ENCODE measurements at regions not wholly inside any gene's neighbourhood (a gene's known extent, or its start where the extent isn't known, plus 50 kb on each side); places are given as distances from the start of the nearest gene placed in this dataset.

- Histone ChIP-seq H3K4me3 (no peak overlapping the region), H3K27me3 (no peaks in the 10 kb centered on the region), H3K36me3 (ENCODE audit: low read depth, missing control alignments) (no peaks in the 10 kb centered on the region), H3K9me3 (no peaks in the 10 kb centered on the region), H3K4me1 (no peaks in the 10 kb centered on the region), H3K27ac (no peak overlapping the region)
- 38 to 47% methylated on average over 2 to 3 of the region's 3 CpGs for WGBS, 2 donors
- TF ChIP-seq CTCF (IDR thresholded peaks at IDR 0.05) (no peak), POLR2A (IDR thresholded peaks at IDR 0.05) (no peak)
- intact Hi-C loops (cut with DNase I; ENCODE audit: low total_unique reads) = no loop called here
- no peak for DNase-seq
Observed at GRCh38 chr1:110787328-110788071, 85.4 kb upstream of the CD53 start.

GRCh38 chr1:110786802-110787327 lies 86.1 kb upstream of the CD53 start:
- no peak for DNase-seq
- intact Hi-C loops (cut with DNase I; ENCODE audit: low total_unique reads) = no loop called here
- Histone ChIP-seq H3K36me3 (ENCODE audit: low read depth, missing control alignments) (no peaks in the 10 kb centered on the region), H3K9me3 (no peaks in the 10 kb centered on the region), H3K4me1 (no peaks in the 10 kb centered on the region), H3K27me3 (no peaks in the 10 kb centered on the region), H3K4me3 (no peak overlapping the region), H3K27ac (no peak overlapping the region)
- TF ChIP-seq CTCF (IDR thresholded peaks at IDR 0.05) (no peak), POLR2A (IDR thresholded peaks at IDR 0.05) (no peak)
- 71 to 80% methylated on average over 3 of the region's 3 CpGs for WGBS, 2 donors

GRCh38 chr1:110785612-110786011 lies 87.3 kb upstream of the CD53 start:
- intact Hi-C loops (cut with DNase I; ENCODE audit: low total_unique reads) = no loop called here
- H3K27ac ChIP-seq = no peak overlapping the region
- 69 to 85% methylated on average over 2 of the region's 2 CpGs for WGBS, 2 donors
- H3K4me3 ChIP-seq = no peak overlapping the region
- TF ChIP-seq CTCF (IDR thresholded peaks at IDR 0.05) = no peak
- TF ChIP-seq POLR2A (IDR thresholded peaks at IDR 0.05) = no peak
- DNase-seq = no peak
- no peaks in the 10 kb centered on the region for H3K27me3 ChIP-seq
- H3K9me3 ChIP-seq = no peaks in the 10 kb centered on the region
- no peaks in the 10 kb centered on the region for H3K4me1 ChIP-seq
- no peaks in the 10 kb centered on the region for H3K36me3 ChIP-seq (ENCODE audit: low read depth, missing control alignments)

- TF ChIP-seq POLR2A (IDR thresholded peaks at IDR 0.05) (no peak), CTCF (IDR thresholded peaks at IDR 0.05) (no peak)
- H3K9me3 ChIP-seq = no peaks in the 10 kb centered on the region
- no peaks in the 10 kb centered on the region for H3K27me3 ChIP-seq
- H3K36me3 ChIP-seq (ENCODE audit: low read depth, missing control alignments) = no peaks in the 10 kb centered on the region
- DNase-seq = no peak
- WGBS, 2 donors = 68 to 72% methylated on average over 3 of the region's 3 CpGs
- no peaks in the 10 kb centered on the region for H3K4me1 ChIP-seq
- H3K4me3 ChIP-seq = no peak overlapping the region
- no peak overlapping the region for H3K27ac ChIP-seq
- intact Hi-C loops (cut with DNase I; ENCODE audit: low total_unique reads) = no loop called here
Observed at GRCh38 chr1:110785055-110785454, 87.9 kb upstream of the CD53 start.
